ENCODE measurements at regions not wholly inside any gene's neighbourhood (a gene's known extent, or its start where the extent isn't known, plus 50 kb on each side); places are given as distances from the start of the nearest gene placed in this dataset.

- TF ChIP-seq CHD7 (IDR thresholded peaks at IDR 0.05; ENCODE audit: insufficient replicate concordance, low read length) (no peak), CHD1 (IDR thresholded peaks at IDR 0.05; ENCODE audit: low read depth, low read length) (no peak), ASH2L (IDR thresholded peaks at IDR 0.05; ENCODE audit: low read length) (no peak), TAF7 (optimal IDR thresholded peaks at IDR 0.05; ENCODE audit: borderline replicate concordance, low read depth, low read length) (no peak), POLR2AphosphoS5 (IDR thresholded peaks at IDR 0.05; ENCODE audit: low read depth, low read length) (no peak), E2F6 (IDR thresholded peaks at IDR 0.05) (no peak), GABPA (IDR thresholded peaks at IDR 0.05; ENCODE audit: borderline replicate concordance, insufficient read depth, low read length) (no peak), MAFK (IDR thresholded peaks at IDR 0.05; ENCODE audit: low read depth, low read length) (no peak), BRCA1 (IDR thresholded peaks at IDR 0.05; ENCODE audit: low read depth, low read length) (no peak), SP2 (IDR thresholded peaks at IDR 0.05; ENCODE audit: low read length) (no peak), KDM5A (IDR thresholded peaks at IDR 0.05; ENCODE audit: low read length) (no peak), CTBP2 (IDR thresholded peaks at IDR 0.05; ENCODE audit: borderline replicate concordance, insufficient read depth, insufficient read length, low read length) (no peak)
Measured at GRCh38 chr9:78468231-78468630, 171.3 kb downstream of the PSAT1 start (continued).
